ENCODE measurements at regions not wholly inside any gene's neighbourhood (a gene's known extent, or its start where the extent isn't known, plus 50 kb on each side); places are given as distances from the start of the nearest gene placed in this dataset.

DNA sequence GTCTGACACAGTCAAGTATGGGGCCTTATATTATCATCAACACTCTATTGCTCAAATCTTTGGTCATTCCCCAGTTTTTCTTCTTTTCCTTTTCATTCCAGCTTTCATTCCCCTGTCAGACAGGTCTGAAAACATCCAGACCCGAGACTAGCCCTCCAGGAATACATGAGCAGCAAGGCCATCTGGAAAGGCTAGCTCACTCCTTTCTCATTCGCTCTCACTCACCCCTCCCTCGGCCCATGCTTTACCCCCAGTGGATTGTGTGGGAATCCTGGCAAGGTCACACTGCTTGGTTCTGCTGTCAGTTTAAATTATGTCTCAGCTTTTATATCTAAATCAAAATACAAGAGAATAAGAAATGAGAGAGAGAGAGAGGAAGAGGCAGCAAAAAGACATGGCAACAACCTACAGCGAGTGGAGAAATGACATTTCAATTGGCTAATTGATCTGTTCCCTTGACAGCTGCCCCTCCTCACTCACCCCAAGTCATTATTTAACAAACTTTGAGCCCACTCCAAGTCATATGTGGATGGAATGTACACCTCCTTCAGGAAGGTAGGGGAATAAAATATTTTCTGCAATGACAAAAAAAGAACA, 962.2 kb downstream of the TUSC7 start:
- H3K4me3 ChIP-seq, result no peak overlapping the region
- TF ChIP-seq Cebpa-rat (IDR thresholded peaks at IDR 0.05), result no peak
- H3K36me3 ChIP-seq, result no peaks in the 10 kb centered on the region
- H3K4me2 ChIP-seq, result no peak overlapping the region
- H3K4me1 ChIP-seq, result no peaks in the 10 kb centered on the region
- H3K9me3 ChIP-seq (replicated peaks in 1 of 11), result no peaks in the 10 kb centered on the region
- H3K27ac ChIP-seq, result no peak overlapping the region
- H3K27me3 ChIP-seq, result no peaks in the 10 kb centered on the region
- no peaks in the 10 kb centered on the region for H4K20me1 ChIP-seq
- H3K9ac ChIP-seq, result no peak overlapping the region

DNA sequence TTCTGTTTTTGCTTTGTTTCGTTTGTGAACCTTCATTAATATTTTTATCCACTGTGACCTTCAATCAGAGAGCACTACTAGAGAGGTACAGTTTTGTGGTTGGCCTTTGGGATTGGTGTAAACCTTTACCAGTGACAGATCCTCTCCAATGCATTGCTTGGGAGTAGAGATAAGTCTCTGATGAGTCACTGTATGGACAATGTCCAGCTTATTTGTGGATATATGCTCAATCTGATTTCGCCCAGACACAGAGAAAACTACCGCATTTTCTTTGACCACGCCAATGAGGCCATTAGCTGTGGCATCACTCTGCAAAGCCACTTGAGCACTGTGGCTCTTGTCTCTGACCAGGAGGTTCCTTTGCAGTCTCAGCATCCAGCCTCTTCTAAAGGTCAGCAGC, 964.7 kb downstream of the TUSC7 start:
- no peaks in the 10 kb centered on the region for H3K27me3 ChIP-seq
- H3K4me1 ChIP-seq, result no peaks in the 10 kb centered on the region
- H3K9me3 ChIP-seq (replicated peaks in 1 of 11), result no peaks in the 10 kb centered on the region
- no peak overlapping the region for H3K9ac ChIP-seq
- no peaks in the 10 kb centered on the region for H3K36me3 ChIP-seq
- H3K4me2 ChIP-seq, result no peak overlapping the region
- no peaks in the 10 kb centered on the region for H4K20me1 ChIP-seq
- no peak overlapping the region for H3K27ac ChIP-seq
- no peak for TF ChIP-seq Cebpa-rat (IDR thresholded peaks at IDR 0.05)
- H3K4me3 ChIP-seq, result no peak overlapping the region

DNA sequence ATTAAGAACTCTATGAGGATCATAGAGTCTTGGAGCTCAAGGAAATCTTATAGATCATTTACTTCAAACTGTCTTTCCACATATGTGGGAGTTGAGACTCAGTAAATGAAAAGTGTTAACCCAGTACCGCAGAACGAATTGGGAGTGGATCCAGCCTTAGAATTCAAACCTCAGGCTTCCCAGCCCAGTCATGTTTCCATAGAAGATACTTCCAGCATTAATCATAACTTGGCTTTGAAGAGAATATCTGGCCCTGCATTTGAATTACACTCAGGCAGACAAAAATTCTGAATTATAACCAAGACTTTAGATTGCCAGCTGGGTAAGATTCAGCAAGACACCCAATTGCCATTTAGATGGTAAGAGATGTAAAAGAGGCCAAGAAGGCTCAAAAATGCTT, 972.0 kb downstream of the TUSC7 start:
- Histone ChIP-seq H4K20me1 (no peaks in the 10 kb centered on the region), H3K4me3 (no peak overlapping the region), H3K4me1 (no peaks in the 10 kb centered on the region), H3K27ac (no peak overlapping the region), H3K9ac (no peak overlapping the region), H3K9me3 (replicated peaks in 1 of 11) (no peaks in the 10 kb centered on the region), H3K4me2 (no peak overlapping the region), H3K36me3 (no peaks in the 10 kb centered on the region), H3K27me3 (no peaks in the 10 kb centered on the region)
- no peak for TF ChIP-seq Cebpa-rat (IDR thresholded peaks at IDR 0.05)

DNA sequence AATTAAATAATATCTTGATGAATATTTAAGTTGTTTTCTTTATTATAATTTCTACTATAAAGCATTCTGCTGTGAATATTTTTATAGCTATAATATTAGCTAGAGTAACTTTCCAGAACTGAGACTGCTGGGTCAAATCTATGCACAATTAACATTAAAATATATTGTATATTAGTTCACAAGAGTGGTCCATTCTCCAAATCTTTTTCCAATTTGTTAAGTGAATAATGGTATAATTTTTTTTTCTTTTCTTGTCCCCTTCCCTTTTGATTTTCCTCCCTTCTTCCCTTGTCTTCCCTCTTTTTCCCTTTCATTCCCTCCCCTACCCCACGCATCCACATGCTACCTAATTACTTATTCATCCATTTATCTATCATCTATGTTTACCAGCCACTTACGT, 977.5 kb downstream of the TUSC7 start:
- H3K4me3 ChIP-seq, result no peak overlapping the region
- H3K36me3 ChIP-seq, result no peaks in the 10 kb centered on the region
- no peak overlapping the region for H3K4me2 ChIP-seq
- H4K20me1 ChIP-seq, result no peaks in the 10 kb centered on the region
- no peak for TF ChIP-seq Cebpa-rat (IDR thresholded peaks at IDR 0.05)
- H3K27me3 ChIP-seq, result no peaks in the 10 kb centered on the region
- no peaks in the 10 kb centered on the region for H3K4me1 ChIP-seq
- no peak overlapping the region for H3K27ac ChIP-seq
- no peaks in the 10 kb centered on the region for H3K9me3 ChIP-seq (replicated peaks in 1 of 11)
- no peak overlapping the region for H3K9ac ChIP-seq

DNA sequence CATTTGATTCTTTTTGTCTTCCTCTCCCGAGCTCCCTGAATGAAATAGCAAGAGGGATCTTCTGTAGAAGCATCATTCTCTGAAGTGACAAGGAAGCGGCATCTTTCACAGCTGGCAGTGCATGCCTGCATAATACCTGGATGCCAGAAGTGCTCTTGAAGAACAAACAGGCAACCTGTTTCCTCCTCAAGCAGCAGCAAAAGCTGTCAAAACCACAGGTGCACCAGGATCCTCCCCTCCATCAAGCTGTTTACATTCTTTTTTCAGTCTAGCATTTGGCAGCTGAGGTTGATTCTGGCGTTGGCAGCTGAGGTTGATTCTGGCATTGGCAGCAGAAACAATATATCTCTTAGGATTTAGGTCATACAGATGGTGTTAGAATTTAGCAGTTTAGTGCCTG, 979.0 kb downstream of the TUSC7 start:
- TF ChIP-seq Cebpa-rat (IDR thresholded peaks at IDR 0.05), result no peak
- H3K27me3 ChIP-seq, result no peaks in the 10 kb centered on the region
- no peak overlapping the region for H3K4me3 ChIP-seq
- H3K9ac ChIP-seq, result no peak overlapping the region
- H3K4me1 ChIP-seq, result no peaks in the 10 kb centered on the region
- H3K36me3 ChIP-seq, result no peaks in the 10 kb centered on the region
- H3K4me2 ChIP-seq, result no peak overlapping the region
- H4K20me1 ChIP-seq, result no peaks in the 10 kb centered on the region
- no peak overlapping the region for H3K27ac ChIP-seq
- H3K9me3 ChIP-seq (replicated peaks in 1 of 11), result no peaks in the 10 kb centered on the region

DNA sequence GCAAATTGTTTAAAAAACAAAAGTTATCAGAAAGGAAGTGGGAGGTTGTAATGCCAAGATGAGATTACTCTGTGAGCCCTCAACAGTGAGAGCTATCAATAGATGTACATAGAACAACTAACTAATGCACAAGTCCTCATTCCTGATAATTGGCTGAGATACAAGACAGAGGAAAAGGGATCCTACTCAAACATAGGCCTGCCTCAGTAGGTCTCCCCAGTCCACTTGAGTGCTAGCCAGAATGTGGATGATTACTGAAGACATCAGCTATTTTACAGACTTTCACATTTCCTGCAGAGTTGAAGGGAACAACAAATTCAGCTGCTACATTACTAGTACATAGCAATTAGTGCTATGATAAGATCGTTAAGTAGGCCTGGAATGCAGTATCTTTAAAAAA, 981.9 kb downstream of the TUSC7 start:
- Histone ChIP-seq H3K27ac (no peak overlapping the region), H3K9ac (no peak overlapping the region), H3K4me3 (no peak overlapping the region), H4K20me1 (no peaks in the 10 kb centered on the region), H3K9me3 (replicated peaks in 1 of 11) (no peaks in the 10 kb centered on the region), H3K4me2 (no peak overlapping the region), H3K36me3 (no peaks in the 10 kb centered on the region), H3K4me1 (no peaks in the 10 kb centered on the region), H3K27me3 (no peaks in the 10 kb centered on the region)
- TF ChIP-seq Cebpa-rat (IDR thresholded peaks at IDR 0.05), result no peak

DNA sequence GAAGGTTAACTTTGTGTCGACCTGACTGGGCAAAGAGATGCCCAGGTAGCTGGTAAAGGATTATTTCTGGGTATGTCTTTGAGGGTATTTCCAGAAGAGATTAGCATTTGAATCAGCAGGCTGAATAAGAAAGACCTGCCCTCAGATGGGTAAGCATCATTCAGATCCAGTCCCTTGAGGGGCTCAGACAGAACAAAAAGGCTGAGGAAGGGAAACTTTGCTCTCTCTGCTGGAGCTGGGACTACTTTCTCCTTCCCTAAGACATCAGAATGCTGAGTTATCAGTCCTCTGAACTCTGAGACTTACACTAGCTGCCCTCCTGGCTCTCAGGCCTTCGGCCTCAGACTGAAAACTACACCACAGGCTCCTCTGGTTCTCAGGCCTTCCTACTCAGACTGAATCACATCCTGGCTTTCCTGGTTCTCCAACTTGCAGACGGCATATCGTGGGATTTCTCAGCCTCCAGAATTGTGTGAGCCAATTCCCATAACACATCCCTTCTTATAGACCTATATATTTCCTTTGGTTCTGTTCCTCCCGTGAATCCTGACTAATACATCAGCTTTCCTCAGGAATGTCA, 982.9 kb downstream of the TUSC7 start:
- Histone ChIP-seq H3K9ac (no peak overlapping the region), H3K4me3 (no peak overlapping the region), H3K4me1 (no peaks in the 10 kb centered on the region), H3K9me3 (replicated peaks in 1 of 11) (no peaks in the 10 kb centered on the region), H3K4me2 (no peak overlapping the region), H4K20me1 (no peaks in the 10 kb centered on the region), H3K27ac (no peak overlapping the region), H3K27me3 (no peaks in the 10 kb centered on the region), H3K36me3 (no peaks in the 10 kb centered on the region)
- no peak for TF ChIP-seq Cebpa-rat (IDR thresholded peaks at IDR 0.05)

DNA sequence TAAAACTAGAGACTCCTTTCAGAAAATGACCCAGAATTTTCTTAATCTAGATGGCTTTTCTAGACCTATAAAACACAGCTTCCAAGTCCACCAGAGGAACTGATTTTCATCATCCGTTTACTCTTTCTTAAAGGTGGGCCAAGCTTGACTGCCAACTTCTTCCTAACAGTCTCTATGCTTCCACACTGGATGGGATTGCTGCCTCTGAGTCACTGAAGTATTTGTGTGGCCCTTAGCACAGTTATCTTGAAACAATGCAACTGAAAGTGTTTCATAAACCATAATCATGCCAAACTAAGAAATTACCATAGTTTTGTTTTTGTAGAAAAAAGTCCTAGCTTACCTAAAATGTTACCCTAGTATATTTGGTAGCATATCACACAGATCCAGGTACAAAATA, 985.7 kb downstream of the TUSC7 start:
- Histone ChIP-seq H3K27me3 (no peaks in the 10 kb centered on the region), H3K36me3 (no peaks in the 10 kb centered on the region), H3K9me3 (replicated peaks in 1 of 11) (no peaks in the 10 kb centered on the region), H3K9ac (no peak overlapping the region), H3K27ac (no peak overlapping the region), H4K20me1 (no peaks in the 10 kb centered on the region), H3K4me3 (no peak overlapping the region), H3K4me2 (no peak overlapping the region), H3K4me1 (no peaks in the 10 kb centered on the region)
- no peak for TF ChIP-seq Cebpa-rat (IDR thresholded peaks at IDR 0.05)

DNA sequence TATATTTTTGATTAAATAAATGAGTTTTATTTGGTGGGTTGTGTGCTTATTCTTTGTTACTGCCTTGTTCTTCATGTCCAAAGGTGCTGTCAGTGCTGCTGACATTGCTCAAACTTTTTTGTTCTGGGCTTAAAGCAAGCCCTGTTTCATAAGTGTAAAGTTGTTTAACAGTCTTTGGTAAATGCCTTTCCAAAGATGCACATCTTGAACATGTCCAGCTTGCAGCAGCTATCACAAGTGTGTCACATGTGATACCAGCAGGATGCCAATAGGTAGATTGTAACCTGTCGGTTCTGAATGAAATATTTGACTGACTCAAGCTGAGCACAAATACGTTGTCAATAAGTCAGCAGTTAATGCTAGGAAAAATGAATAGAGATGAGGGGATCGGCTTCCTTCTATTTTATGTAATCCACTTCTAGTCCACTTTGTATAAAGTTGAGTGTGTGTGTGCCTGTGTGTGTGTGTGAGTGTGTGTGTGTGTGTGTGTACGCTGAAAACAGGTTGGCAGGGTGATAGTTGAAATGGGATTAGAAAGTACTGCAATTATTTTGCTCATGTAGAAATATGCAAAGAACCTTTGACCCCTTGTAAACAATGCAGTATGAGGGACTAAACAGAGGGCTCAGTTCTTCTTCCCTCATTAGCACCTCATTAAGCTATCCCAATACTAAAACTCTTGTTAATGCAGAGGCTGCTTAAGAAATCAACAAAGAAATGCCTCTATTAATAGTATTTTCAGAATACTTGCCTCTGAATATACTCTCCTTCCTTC, 986.5 kb downstream of the TUSC7 start:
- H3K4me3 ChIP-seq, result no peak overlapping the region
- no peak overlapping the region for H3K4me2 ChIP-seq
- H3K9me3 ChIP-seq (replicated peaks in 1 of 11), result no peaks in the 10 kb centered on the region
- H3K9ac ChIP-seq, result no peak overlapping the region
- no peaks in the 10 kb centered on the region for H3K27me3 ChIP-seq
- no peaks in the 10 kb centered on the region for H3K4me1 ChIP-seq
- TF ChIP-seq Cebpa-rat (IDR thresholded peaks at IDR 0.05), result no peak
- no peaks in the 10 kb centered on the region for H4K20me1 ChIP-seq
- no peaks in the 10 kb centered on the region for H3K36me3 ChIP-seq
- no peak overlapping the region for H3K27ac ChIP-seq

DNA sequence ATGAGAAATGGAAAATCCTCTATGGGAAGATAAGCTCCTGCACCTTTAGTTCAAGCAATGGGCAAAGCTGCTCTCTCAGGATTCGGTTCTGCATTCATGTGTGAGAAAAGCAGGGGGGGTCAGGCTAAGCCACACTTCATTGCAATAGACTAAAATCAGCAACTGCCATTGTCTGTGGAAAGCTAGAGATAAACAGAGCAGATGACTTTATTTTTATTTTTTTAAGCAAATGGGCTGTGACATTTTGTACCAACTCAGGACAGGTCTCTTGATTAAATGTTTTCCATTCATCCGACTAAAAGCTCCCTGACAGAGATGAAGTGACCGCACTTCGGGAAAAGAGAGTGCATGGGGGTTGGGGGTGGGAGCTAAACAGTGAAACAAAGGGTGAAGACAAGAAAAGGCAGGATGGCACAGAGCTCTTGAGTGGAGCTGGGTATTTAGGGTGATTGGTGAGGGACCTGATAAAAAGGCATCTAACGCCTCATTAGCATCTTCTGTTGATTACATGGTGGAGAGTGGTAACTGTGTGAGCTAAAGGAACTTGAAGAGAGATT, 987.4 kb downstream of the TUSC7 start:
- Histone ChIP-seq H3K27ac (no peak overlapping the region), H3K4me2 (no peak overlapping the region), H3K4me3 (no peak overlapping the region), H3K27me3 (no peaks in the 10 kb centered on the region), H3K36me3 (no peaks in the 10 kb centered on the region), H4K20me1 (no peaks in the 10 kb centered on the region), H3K4me1 (no peaks in the 10 kb centered on the region), H3K9ac (no peak overlapping the region), H3K9me3 (replicated peaks in 1 of 11) (no peaks in the 10 kb centered on the region)
- no peak for TF ChIP-seq Cebpa-rat (IDR thresholded peaks at IDR 0.05)
